Neural cell (in vitro differentiated cells): ENCODE measurements at regions not wholly inside any gene's neighbourhood (a gene's known extent, or its start where the extent isn't known, plus 50 kb on each side); places are given as distances from the start of the nearest gene placed in this dataset.

Experiments used
- H2AFZ ChIP-seq: fragments of 200-600, 300-800 bp; sonication (generic), shearing (Covaris generic); 2 replicates; pipeline ENCODE4 v1.6.0; 2014; ENCODE audit warnings: low read depth, mild to moderate bottlenecking, antibody characterized with exemption, low read length, moderate library complexity
- H3F3A ChIP-seq: fragments of 200-600 bp; shearing (Covaris generic); 2 replicates; pipeline ENCODE4 v1.6.1; 2016; ENCODE audit warnings: mild to moderate bottlenecking, moderate library complexity, mixed read lengths, antibody characterized with exemption, low read length; ENCODE audit not compliant: insufficient read depth, poor library complexity, severe bottlenecking
- H3K27ac ChIP-seq: fragments of 200-600, 300-800 bp; sonication (generic), shearing (Covaris generic); 2 replicates; pipeline ENCODE4 v1.5.1; 2014; ENCODE audit warnings: mild to moderate bottlenecking, low read length, moderate library complexity
- H3K27me3 ChIP-seq: fragments of 300-800, 200-600 bp; sonication (generic), shearing (Covaris generic); 2 replicates; pipeline ENCODE4 v1.6.0; 2014; ENCODE audit warnings: mild to moderate bottlenecking, low read depth, low read length, moderate library complexity; ENCODE audit not compliant: insufficient read depth
- H3K36me3 ChIP-seq: fragments of 300-800, 200-600 bp; sonication (generic), shearing (Covaris generic); 2 replicates; pipeline ENCODE4 v1.5.1; 2014; ENCODE audit warnings: mild to moderate bottlenecking, antibody characterized with exemption, low read length, moderate library complexity; ENCODE audit not compliant: insufficient read depth
- H3K4me2 ChIP-seq: fragments of 300-800, 200-600 bp; sonication (generic), shearing (Covaris generic); 2 replicates; pipeline ENCODE4 v1.6.0; 2014; ENCODE audit warnings: mild to moderate bottlenecking, low read length
- H3K4me3 ChIP-seq: fragments of 300-800, 200-600 bp; sonication (generic), shearing (Covaris generic); 2 replicates; pipeline ENCODE4 v1.5.1; 2014; ENCODE audit warnings: mild to moderate bottlenecking, low read length, moderate library complexity
- H3K79me2 ChIP-seq: fragments of 200-600 bp; shearing (Covaris generic); replicated peaks from 2 replicates; pipeline ENCODE4 v1.6.0; 2014; ENCODE audit warnings: mild to moderate bottlenecking, low read length, moderate library complexity; ENCODE audit not compliant: insufficient read depth
- H3K9ac ChIP-seq: fragments of 300-800, 200-600 bp; sonication (generic), shearing (Covaris generic); 2 replicates; pipeline ENCODE4 v1.6.1; 2016; ENCODE audit warnings: mild to moderate bottlenecking, low read length, mixed read lengths
- H3K9me2 ChIP-seq: fragments of 200-600 bp; shearing (Covaris generic); 2 replicates; pipeline ENCODE4 v1.6.1; 2016; ENCODE audit warnings: mild to moderate bottlenecking, low read length, mixed read lengths; ENCODE audit not compliant: insufficient read depth
- H3K9me3 ChIP-seq: fragments of 200-600, 300-800 bp; sonication (generic), shearing (Covaris generic); 2 replicates; pipeline ENCODE4 v1.6.1; 2016; ENCODE audit warnings: mild to moderate bottlenecking, mixed run types, low read length, moderate library complexity, mixed read lengths
- H4K20me1 ChIP-seq: fragments of 200-600 bp; shearing (Covaris generic); 2 replicates; pipeline ENCODE4 v1.6.1; 2016; ENCODE audit warnings: mild to moderate bottlenecking, mixed run types; ENCODE audit not compliant: insufficient read depth
- EP300 ChIP-seq: fragments of 450-650 bp; conservative IDR thresholded peaks from 2 replicates; pipeline ENCODE4 v1.6.1; 2014; ENCODE audit warnings: antibody characterized with exemption, mild to moderate bottlenecking, moderate library complexity; ENCODE audit not compliant: poor library complexity, severe bottlenecking
- EZH2 ChIP-seq: fragments of 200-600, 300-800 bp; shearing (Covaris generic), sonication (generic); IDR thresholded peaks from 2 replicates; pipeline ENCODE4 v1.6.1; 2014; ENCODE audit warnings: antibody characterized with exemption, low read length, borderline replicate concordance, mild to moderate bottlenecking; ENCODE audit not compliant: insufficient read depth, poor library complexity, severe bottlenecking
- MXI1 ChIP-seq: fragments of 450-650 bp; conservative IDR thresholded peaks from 2 replicates; pipeline ENCODE4 v1.6.1; 2014; ENCODE audit warnings: antibody characterized with exemption, mild to moderate bottlenecking; ENCODE audit not compliant: poor library complexity, severe bottlenecking
- POLR2AphosphoS5 ChIP-seq: IDR thresholded peaks from 2 replicates; pipeline ENCODE4 v1.6.1; 2012
- RAD21 ChIP-seq: fragments of 450-650 bp; conservative IDR thresholded peaks from 2 replicates; pipeline ENCODE4 v1.6.1; 2014; ENCODE audit warnings: antibody characterized with exemption, mild to moderate bottlenecking, moderate library complexity
- SMC3 ChIP-seq: fragments of 450-650 bp; conservative IDR thresholded peaks from 2 replicates; pipeline ENCODE4 v1.6.1; 2014; ENCODE audit warnings: antibody characterized with exemption, mild to moderate bottlenecking, moderate library complexity; ENCODE audit not compliant: poor library complexity
- TAF1 ChIP-seq: IDR thresholded peaks from 2 replicates; pipeline ENCODE4 v1.6.1; 2012; ENCODE audit warnings: low read depth
- TF ChIP-seq, protein P1 (sequence below): IDR thresholded peaks from 2 replicates; pipeline ENCODE4 v1.6.1; 2012; ENCODE audit warnings: borderline replicate concordance
- TF ChIP-seq, protein P2 (sequence below): fragments of 450-650 bp; IDR thresholded peaks from 2 replicates; pipeline ENCODE4 v1.5.1; 2014; ENCODE audit warnings: antibody characterized with exemption, mild to moderate bottlenecking, moderate library complexity; ENCODE audit not compliant: poor library complexity, severe bottlenecking

DNA sequence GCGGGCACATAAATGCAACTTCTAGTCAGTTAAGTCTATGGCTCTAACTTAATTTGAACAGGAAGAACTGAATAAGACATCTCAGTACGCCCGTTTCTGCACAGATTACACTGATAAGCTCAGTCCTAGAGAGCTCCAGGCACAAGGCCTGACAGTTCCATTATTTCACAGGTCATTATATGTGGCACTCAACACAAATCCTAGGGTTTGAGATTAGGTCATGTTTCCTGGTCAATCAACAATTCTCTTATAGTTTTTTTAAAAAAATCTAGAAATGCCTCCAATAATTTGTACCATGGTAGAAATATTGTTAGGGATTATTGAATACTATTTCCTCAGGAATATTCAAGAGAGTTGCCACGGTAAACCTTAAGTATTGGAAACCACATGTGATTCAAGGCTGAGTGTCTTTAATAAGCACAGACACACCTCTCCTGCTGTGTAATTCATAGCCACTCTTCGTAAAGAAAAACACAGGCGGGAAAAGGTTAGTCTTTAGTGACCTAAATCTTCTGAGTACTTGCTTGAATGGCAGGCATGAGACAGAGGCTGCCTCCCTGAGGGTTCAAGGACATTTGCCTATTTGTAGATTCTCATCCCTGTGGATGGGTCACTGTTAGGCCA, 342.9 kb upstream of the ADGRL3 start:
- H3K9me2 ChIP-seq = no peaks in the 10 kb centered on the region
- H3K4me3 ChIP-seq = no peak overlapping the region
- no peaks in the 10 kb centered on the region for H3K9me3 ChIP-seq
- H4K20me1 ChIP-seq = no peaks in the 10 kb centered on the region
- no peaks in the 10 kb centered on the region for H3K27me3 ChIP-seq
- H3K27ac ChIP-seq = no peak overlapping the region
- TF ChIP-seq EP300 = peak; percentile 51
- TF ChIP-seq EZH2 = no peak
- TF ChIP-seq SMC3 = no peak
- peak; percentile 92 for TF ChIP-seq POLR2AphosphoS5
- TF ChIP-seq, protein P1, sequence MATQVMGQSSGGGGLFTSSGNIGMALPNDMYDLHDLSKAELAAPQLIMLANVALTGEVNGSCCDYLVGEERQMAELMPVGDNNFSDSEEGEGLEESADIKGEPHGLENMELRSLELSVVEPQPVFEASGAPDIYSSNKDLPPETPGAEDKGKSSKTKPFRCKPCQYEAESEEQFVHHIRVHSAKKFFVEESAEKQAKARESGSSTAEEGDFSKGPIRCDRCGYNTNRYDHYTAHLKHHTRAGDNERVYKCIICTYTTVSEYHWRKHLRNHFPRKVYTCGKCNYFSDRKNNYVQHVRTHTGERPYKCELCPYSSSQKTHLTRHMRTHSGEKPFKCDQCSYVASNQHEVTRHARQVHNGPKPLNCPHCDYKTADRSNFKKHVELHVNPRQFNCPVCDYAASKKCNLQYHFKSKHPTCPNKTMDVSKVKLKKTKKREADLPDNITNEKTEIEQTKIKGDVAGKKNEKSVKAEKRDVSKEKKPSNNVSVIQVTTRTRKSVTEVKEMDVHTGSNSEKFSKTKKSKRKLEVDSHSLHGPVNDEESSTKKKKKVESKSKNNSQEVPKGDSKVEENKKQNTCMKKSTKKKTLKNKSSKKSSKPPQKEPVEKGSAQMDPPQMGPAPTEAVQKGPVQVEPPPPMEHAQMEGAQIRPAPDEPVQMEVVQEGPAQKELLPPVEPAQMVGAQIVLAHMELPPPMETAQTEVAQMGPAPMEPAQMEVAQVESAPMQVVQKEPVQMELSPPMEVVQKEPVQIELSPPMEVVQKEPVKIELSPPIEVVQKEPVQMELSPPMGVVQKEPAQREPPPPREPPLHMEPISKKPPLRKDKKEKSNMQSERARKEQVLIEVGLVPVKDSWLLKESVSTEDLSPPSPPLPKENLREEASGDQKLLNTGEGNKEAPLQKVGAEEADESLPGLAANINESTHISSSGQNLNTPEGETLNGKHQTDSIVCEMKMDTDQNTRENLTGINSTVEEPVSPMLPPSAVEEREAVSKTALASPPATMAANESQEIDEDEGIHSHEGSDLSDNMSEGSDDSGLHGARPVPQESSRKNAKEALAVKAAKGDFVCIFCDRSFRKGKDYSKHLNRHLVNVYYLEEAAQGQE = no peak
- no peak for TF ChIP-seq TAF1
- peak; percentile 27 for TF ChIP-seq MXI1
- H3F3A ChIP-seq = no peaks in the 10 kb centered on the region
- H3K4me2 ChIP-seq = no peak overlapping the region
- H3K36me3 ChIP-seq = no peaks in the 10 kb centered on the region
- H3K9ac ChIP-seq = no peak overlapping the region
- no peaks in the 10 kb centered on the region for H3K79me2 ChIP-seq
- no peak overlapping the region for H2AFZ ChIP-seq

DNA sequence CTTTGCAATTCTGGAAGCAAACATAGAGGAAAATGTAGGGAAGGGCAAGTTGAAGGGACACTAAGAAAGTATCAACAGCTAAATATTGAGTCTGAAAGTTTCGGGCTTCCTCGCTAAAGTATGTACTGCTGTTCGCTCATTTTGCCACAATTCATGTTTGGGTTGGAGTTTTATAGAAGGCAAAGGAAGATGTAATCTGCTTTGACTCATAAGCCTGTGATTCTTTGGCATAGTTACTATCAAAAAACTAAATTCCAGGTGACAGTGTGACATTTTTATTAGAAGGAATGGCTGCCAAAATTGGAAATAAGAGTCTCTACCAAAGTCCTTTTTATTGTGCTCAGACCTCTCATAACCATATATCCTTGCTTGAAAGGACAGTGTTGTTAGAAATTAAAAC, 336.7 kb upstream of the ADGRL3 start:
- TF ChIP-seq EZH2 = no peak
- no peak for TF ChIP-seq RAD21
- TF ChIP-seq, protein P2, sequence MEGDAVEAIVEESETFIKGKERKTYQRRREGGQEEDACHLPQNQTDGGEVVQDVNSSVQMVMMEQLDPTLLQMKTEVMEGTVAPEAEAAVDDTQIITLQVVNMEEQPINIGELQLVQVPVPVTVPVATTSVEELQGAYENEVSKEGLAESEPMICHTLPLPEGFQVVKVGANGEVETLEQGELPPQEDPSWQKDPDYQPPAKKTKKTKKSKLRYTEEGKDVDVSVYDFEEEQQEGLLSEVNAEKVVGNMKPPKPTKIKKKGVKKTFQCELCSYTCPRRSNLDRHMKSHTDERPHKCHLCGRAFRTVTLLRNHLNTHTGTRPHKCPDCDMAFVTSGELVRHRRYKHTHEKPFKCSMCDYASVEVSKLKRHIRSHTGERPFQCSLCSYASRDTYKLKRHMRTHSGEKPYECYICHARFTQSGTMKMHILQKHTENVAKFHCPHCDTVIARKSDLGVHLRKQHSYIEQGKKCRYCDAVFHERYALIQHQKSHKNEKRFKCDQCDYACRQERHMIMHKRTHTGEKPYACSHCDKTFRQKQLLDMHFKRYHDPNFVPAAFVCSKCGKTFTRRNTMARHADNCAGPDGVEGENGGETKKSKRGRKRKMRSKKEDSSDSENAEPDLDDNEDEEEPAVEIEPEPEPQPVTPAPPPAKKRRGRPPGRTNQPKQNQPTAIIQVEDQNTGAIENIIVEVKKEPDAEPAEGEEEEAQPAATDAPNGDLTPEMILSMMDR = no peak
- no peak for TF ChIP-seq MXI1
- TF ChIP-seq POLR2AphosphoS5 = no peak
- TF ChIP-seq SMC3 = no peak
- TF ChIP-seq, protein P1 = no peak
- no peak for TF ChIP-seq EP300
- no peak for TF ChIP-seq TAF1

More for the DNA sequence above, 336.7 kb upstream of the ADGRL3 start:
- no peaks in the 10 kb centered on the region for H3K36me3 ChIP-seq
- no peaks in the 10 kb centered on the region for H3K27me3 ChIP-seq
- no peak overlapping the region for H3K27ac ChIP-seq
- no peak overlapping the region for H3K4me2 ChIP-seq
- H2AFZ ChIP-seq = no peak overlapping the region
- no peaks in the 10 kb centered on the region for H3F3A ChIP-seq
- no peak overlapping the region for H3K4me3 ChIP-seq
- no peaks in the 10 kb centered on the region for H3K79me2 ChIP-seq
- no peaks in the 10 kb centered on the region for H3K9me2 ChIP-seq
- no peaks in the 10 kb centered on the region for H4K20me1 ChIP-seq
- H3K9ac ChIP-seq = no peak overlapping the region
- H3K9me3 ChIP-seq = no peaks in the 10 kb centered on the region
